Stimulated activated CD4-positive, alpha-beta T cell treated with anti-CD3 and anti-CD28 coated beads, Interleukin-1b, Interleukin-23, amount 100 ng/mL, for 4 hours (primary cell): ENCODE measurements at regions not wholly inside any gene's neighbourhood (a gene's known extent, or its start where the extent isn't known, plus 50 kb on each side); places are given as distances from the start of the nearest gene placed in this dataset.

Experiments used
- DNase-seq, 2 donors: peaks; one replicate each; pipeline ENCODE4 v3.0.0-alpha.2; 2020; ENCODE audit warnings: low read depth in 2 of 2

- DNase-seq, result no peak
These were observed 269.4 kb downstream of the TCF7L2 start for GRCh38 chr10:113219446-113219845.

DNA sequence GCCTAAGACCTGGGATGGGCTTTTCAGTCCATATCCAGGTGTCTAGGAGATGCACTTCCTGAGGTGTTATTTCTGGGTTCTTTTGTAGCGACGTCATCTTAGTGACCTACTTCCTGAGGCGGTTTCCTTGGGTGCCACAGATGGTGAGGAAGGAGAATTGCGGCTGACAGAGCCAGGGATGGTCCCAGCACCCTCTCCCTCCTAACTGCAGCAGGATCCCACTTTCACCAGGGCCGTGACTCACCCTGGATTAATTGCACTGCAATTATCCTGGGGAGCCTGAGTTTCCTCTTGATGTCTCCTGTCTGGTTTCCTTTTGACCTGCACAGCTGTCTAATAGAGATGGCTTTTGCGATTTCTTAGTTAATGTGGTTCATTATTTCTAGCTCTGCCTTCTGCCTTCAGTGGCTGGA lies 271.7 kb downstream of the TCF7L2 start:
- no peak for DNase-seq

- no peak for DNase-seq
These were observed 272.2 kb downstream of the TCF7L2 start for GRCh38 chr10:113222207-113222606.

DNA sequence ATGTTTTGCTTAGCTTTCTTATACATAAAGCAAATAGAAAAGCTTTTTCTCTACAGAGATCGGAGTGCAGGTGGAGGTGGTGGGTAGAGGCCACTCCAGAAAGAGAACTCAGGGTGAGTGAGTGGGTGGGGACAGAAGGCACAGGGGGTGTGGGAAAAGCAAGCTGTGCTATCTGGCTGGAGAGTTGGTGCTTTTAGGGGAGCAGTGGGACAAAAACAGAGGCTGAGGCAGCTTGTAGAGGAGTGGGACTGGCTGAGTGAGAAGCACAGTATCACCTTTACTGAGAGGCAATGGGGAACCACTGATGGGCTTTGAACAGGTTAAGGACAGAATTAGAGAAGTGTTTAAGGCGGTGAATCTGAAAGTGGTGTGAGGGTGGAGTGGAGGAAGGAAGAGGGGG lies 275.3 kb downstream of the TCF7L2 start:
- no peak for DNase-seq

GRCh38 chr10:113225903-113226302 lies 275.9 kb downstream of the TCF7L2 start:
- DNase-seq, result no peak

GRCh38 chr10:113226399-113226798 lies 276.4 kb downstream of the TCF7L2 start:
- DNase-seq, result peak in 1 of 2 donors; percentile 1

GRCh38 chr10:113226831-113227445 lies 276.9 kb downstream of the TCF7L2 start:
- DNase-seq, result no peak

DNA sequence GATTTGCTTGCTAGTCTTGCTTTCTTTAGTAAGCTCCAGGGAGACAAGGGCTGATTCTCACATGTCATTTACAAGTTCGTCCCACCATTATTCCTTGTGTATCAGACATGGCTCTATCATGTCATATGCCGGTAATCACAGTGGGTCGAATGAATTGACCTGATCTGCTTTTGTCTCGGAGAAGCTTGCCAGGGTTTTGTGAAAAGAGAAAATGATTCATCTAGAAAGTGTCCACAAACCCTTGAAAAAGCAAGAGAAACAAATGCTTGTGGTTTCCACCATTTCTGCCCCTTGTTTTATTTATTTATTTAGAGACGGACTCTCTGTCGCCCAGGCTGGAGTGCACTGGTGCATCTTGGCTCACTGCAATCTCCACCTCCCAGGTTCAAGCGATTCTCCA lies 278.5 kb downstream of the TCF7L2 start:
- DNase-seq, result no peak

- no peak for DNase-seq
These were observed 280.1 kb downstream of the TCF7L2 start for GRCh38 chr10:113230011-113230610.

GRCh38 chr10:113232928-113233511 lies 283.0 kb downstream of the TCF7L2 start:
- DNase-seq, result no peak

GRCh38 chr10:113234481-113234880 lies 284.4 kb downstream of the TCF7L2 start:
- DNase-seq, result no peak

GRCh38 chr10:113235508-113235907 lies 285.5 kb downstream of the TCF7L2 start:
- no peak for DNase-seq

DNA sequence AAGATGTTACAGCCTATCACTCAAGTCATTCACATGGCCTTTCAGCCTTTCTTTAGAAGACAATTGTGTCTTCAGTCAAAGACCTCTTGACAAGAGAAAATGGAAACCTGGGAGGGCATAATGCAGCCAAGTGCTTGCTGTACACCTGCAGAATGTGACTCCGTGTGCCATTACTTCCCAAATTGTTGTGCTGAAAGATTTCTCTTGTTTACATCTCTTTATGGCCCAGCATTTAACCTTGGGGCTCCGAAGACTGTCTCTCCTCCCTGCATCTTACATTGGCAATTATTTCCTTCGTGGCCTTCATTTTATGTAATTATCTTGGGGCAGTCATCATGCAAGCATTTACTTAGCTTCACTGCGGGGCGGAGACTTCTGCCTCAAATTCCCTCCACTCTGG lies 287.0 kb downstream of the TCF7L2 start:
- DNase-seq, result no peak

DNA sequence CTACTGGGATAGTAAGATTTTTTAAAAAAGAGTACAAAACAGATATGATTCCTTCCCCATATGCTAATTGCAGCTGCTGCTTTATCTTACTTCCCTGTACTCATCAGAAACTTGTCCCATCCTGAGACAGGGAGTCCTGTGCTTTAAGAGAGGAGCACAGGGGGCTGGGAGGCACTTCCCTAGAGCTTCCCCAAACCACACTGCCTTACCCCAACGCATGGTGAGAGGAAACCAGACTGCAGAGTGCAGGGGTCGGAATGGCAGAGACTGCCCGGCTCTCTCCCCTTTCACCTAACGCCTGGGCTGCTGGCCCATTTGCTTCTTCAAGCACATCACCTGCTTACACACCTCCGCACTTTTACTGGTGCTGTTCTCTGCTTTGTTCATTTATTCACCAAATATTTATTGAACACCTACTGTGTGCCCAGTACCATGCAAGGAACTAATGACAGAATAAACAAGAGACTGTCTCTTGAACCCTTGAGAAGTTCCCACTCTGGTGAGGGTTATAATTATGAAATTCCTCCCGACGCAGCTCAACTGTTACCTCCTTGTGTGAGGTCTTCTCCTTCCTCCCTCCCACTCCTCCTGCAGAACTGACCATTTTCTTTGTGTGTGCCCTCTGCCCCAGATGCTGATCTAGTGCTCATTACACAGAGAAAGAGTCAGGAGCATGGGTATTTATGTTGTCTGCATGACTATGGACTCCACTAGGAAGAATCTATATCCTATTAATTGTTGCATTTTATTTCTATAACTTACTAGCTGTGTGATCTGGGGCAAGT lies 289.7 kb downstream of the TCF7L2 start:
- no peak for DNase-seq

- no peak for DNase-seq
These were observed 290.7 kb downstream of the TCF7L2 start for GRCh38 chr10:113240736-113241135.

DNA sequence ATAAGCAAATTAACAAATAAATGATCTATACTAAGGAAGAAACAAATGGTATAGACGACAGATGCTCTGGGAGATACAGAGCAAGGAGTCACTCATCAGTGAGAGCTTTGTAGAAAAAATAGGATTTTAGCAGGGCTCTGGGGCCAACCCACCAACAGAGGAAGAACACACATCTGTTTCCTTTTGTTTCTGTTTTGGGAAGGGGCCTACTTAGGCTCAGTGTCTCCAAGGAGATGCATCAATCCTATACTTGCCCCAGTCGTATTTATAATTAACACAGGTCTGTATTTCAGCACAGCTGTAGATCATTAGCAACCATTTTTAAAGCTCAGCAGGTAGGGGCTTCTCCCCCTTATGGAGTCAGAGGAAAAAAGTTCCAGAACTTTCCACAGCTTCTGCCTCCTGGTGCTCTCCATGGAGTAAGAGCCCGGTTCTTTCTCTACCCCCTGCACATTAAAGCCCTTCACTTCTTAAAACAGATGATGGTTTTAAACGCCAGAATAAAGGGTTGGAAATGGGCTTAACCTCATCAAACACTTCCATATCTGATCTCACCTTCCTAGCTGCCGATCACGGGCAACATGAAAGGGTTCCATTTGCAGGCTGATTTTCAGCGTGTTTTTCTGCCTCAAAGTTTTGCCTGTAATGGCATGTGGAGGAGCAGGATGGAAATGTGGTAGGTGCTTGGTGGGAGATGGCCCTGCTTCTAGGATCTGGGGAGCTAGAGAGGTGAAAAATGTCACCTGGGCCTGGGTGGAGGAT lies 291.7 kb downstream of the TCF7L2 start:
- DNase-seq, result no peak

DNA sequence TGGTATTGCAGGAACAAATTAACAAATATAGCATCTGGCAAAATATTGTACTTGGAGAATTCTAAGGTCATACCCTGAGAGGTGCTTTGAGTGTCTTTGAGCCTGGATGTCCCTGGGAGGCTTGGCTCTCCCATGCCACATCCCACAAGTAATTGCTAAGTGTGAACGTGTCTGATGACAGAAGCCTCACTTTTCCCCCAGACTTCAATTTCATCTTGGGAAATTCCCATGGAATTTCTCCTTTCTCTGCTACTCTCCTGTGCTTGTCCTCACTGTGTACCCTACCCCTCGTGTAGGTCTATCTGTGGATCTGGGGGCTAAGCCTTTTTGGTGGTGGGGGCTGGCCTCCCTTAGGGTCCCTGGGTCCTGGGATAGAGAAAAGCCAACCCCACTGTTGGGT lies 293.3 kb downstream of the TCF7L2 start:
- DNase-seq, result no peak

GRCh38 chr10:113244750-113245149 lies 294.7 kb downstream of the TCF7L2 start:
- no peak for DNase-seq

DNA sequence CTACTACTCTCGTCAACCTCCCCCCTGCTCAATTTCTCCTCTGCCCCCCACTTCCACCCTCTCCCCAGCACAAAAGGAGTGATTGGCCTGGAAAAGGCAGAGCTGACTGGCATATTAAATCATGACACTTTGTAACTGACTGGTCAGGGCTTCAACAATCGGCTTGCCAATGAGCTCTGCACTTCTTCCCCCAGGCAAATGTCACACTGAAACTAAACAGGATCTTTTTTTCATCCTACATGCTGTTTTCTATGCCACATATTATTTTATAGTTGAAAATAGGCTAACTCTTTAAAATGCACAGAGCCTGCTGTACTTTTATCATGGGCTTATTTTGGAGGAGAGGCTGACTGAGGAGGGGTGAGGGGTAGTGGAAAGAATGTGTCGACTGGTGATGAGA lies 295.2 kb downstream of the TCF7L2 start:
- no peak for DNase-seq

- no peak for DNase-seq
These were observed 297.0 kb downstream of the TCF7L2 start for GRCh38 chr10:113247050-113247449.

DNA sequence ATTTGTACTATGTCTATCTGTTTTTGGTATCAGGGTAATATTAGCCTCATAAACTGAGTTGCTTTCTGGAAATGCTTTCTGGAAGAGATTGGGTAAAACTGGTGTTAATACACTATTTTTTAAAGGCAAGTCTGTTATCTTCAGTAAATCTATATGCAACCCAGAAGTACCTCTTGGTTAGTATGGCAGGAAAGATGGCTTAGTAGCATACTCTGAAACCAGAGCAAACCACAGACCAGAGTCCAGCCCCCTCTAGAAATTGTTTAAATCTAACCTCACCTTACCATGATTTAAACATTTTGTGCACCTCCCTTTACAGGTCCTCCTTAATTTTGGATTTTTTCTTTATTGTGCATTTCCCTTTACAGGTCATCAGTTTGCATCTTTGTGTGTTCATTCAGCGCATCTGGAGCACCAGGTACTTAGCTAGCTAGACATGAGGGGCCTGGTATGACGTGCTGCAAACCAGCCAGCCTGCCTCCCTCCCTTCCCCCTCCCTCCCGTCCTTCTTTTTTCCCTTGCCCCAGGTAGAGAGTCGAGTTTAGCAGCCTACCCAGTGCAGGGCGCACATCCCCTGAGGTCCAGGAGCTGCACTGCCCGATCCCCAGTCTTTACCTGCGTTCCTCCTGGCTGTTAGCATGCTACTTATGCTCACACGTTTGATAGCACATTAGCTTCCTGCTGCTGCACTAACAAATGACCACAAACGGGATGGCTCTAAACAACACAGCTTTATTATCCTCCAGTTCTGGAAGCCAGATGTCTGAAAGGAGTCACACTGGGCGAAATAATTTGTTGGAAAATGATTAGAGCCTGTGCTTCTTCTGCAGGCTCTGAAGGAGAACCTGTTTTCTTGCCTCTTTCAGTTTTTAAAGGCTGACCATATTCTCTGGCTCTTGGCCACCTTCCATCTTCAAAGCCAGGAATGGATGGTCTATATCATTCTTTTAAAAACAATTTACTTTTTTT lies 299.9 kb upstream of the HABP2 start:
- no peak for DNase-seq
